Vagina (tissue), 2 donors: ENCODE measurements at regions not wholly inside any gene's neighbourhood (a gene's known extent, or its start where the extent isn't known, plus 50 kb on each side); places are given as distances from the start of the nearest gene placed in this dataset.

ENCODE experiments used
- DNase-seq, 2 donors: peaks; one replicate each; pipeline ENCODE4 v3.0.0-alpha.2; 2017; ENCODE audit errors: extremely low spot score in 2 of 2
- H3K27ac ChIP-seq: fragments of 200-600 bp; sonication (generic); one replicate; pipeline ENCODE4 v1.5.1; 2019
- H3K27me3 ChIP-seq: fragments of 200-600 bp; sonication (generic); one replicate; pipeline ENCODE4 v1.5.1; 2019
- H3K36me3 ChIP-seq, 2 donors: fragments of 200-600 bp; sonication (generic); one replicate each; pipeline ENCODE4 v1.5.1; 2017 to 2019
- H3K4me1 ChIP-seq: fragments of 200-600 bp; sonication (generic); one replicate; pipeline ENCODE4 v1.5.1; 2019
- H3K4me3 ChIP-seq, 2 donors: fragments of 200-600 bp; sonication (generic); 1 replicate in 1 of 2; 2 replicates in 1 of 2; pipeline ENCODE4 v1.5.1; 2016 to 2019
- H3K9me3 ChIP-seq: fragments of 200-600 bp; sonication (generic); one replicate; pipeline ENCODE4 v1.5.1; 2019
- POLR2A ChIP-seq, 2 donors: fragments of 450-650 bp; IDR thresholded peaks; one replicate each; pipeline ENCODE4 v1.6.1; 2017; ENCODE audit warnings: antibody characterized with exemption in 2 of 2, mild to moderate bottlenecking in 2 of 2, moderate library complexity in 2 of 2
- POLR2AphosphoS5 ChIP-seq, 2 donors: sonication (generic); formaldehyde crosslinking; IDR thresholded peaks; one replicate each; pipeline ENCODE4 v1.9.0; 2017; ENCODE audit warnings: antibody characterized with exemption in 2 of 2, mild to moderate bottlenecking in 2 of 2, low read depth in 1 of 2; ENCODE audit not compliant: insufficient read depth in 1 of 2
- intact Hi-C: fragments of 100-400 bp; cut with DNase I; formaldehyde crosslinking; loops from one replicate; pipeline ENCODE4 v1.15.1; 2023
- TF ChIP-seq, protein P1 (sequence below), 3 experiments: fragments of 450-650 bp in 2 of 3; fragments of 200-600 bp in 1 of 3; sonication (generic) in 1 of 3; IDR thresholded peaks; one replicate each; pipeline ENCODE4 v1.5.1; 2017 to 2019; ENCODE audit warnings: antibody characterized with exemption in 3 of 3, mild to moderate bottlenecking in 2 of 3, moderate library complexity in 2 of 3

DNA sequence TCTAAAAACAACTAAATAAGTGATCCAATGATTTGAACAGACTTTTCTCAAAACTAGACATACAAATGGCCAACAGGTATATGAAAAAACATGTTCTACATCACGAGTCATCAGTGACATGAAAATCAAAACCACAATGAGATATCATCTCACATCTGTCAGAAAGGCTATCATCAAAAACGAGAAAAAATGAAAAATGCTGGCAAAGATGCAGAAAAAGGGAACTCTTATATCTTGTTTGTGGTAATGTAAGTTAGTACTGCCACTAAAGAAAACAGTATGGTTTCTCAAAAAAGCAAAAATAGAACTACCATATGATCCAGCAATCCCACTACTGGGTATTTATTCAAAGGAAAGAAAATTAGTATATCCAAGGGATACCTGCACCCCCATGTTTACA lies 152.9 kb upstream of the FOXN2 start:
- no peaks in the 10 kb centered on the region for H3K4me1 ChIP-seq
- no peaks in the 10 kb centered on the region for H3K36me3 ChIP-seq
- no peak for TF ChIP-seq POLR2A (IDR thresholded peaks at IDR 0.05)
- no peak for TF ChIP-seq POLR2AphosphoS5 (IDR thresholded peaks at IDR 0.05; ENCODE audit: insufficient read depth in 1 of 2, low read depth in 1 of 2)
- intact Hi-C loops, result no loop called here
- H3K4me3 ChIP-seq, result no peak overlapping the region
- DNase-seq, result no peak
- H3K27me3 ChIP-seq, result no peaks in the 10 kb centered on the region
- H3K9me3 ChIP-seq, result peaks cover 1% of the 10 kb centered on the region
- H3K27ac ChIP-seq, result no peak overlapping the region

DNA sequence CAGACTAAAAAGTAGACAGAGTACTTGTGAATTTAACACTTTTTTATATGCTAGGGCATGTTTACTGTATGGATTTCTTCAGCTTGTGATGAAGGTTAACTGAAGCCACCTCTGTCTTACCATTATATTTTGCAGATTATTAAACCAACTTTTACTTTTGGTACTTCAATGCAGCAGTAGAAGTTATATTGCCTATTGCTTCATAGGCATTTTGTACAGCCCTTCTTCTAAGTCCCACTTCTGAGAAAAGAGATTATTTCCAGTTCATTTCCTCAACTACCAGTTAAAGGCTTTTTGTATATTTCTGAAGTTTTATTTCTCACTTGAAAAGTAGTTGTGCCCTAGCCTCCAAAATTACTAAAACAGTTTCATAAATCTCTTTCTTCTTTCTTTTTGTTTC lies 151.7 kb upstream of the FOXN2 start:
- H3K4me3 ChIP-seq, result no peak overlapping the region

DNA sequence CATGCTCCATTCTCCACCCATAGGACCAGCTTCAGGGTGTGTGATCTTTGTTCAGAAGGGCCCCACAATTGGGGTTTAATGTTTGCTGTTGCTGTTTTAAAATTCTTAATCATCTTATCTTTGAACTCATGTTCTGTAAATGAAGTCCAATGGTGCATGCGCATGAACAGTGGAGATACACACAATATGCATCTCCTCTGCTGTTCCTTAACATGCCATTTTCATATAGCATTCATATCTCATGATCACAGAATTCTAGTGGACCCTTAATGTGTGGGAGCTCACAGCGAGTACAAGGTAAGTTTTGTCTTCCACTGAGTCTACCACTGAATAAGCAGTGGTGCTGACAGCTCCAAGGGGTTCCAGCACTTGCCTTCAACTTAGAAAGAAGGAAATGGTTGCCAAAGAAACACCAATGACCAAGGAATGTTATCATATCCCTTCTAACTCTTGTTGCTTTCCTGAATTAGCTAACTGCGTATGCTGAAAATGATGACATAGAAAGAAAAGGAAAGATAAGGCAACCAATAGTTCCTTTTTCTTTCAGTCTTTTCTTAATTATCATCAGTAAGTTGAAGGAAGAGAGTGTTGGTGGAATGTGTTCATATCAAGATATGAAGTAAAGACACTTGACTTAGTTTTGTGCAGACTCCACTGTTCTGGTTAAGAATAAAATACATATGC lies 149.3 kb upstream of the FOXN2 start:
- TF ChIP-seq, protein P1, sequence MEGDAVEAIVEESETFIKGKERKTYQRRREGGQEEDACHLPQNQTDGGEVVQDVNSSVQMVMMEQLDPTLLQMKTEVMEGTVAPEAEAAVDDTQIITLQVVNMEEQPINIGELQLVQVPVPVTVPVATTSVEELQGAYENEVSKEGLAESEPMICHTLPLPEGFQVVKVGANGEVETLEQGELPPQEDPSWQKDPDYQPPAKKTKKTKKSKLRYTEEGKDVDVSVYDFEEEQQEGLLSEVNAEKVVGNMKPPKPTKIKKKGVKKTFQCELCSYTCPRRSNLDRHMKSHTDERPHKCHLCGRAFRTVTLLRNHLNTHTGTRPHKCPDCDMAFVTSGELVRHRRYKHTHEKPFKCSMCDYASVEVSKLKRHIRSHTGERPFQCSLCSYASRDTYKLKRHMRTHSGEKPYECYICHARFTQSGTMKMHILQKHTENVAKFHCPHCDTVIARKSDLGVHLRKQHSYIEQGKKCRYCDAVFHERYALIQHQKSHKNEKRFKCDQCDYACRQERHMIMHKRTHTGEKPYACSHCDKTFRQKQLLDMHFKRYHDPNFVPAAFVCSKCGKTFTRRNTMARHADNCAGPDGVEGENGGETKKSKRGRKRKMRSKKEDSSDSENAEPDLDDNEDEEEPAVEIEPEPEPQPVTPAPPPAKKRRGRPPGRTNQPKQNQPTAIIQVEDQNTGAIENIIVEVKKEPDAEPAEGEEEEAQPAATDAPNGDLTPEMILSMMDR (IDR thresholded peaks at IDR 0.05), result no peak
- no peak for TF ChIP-seq POLR2A (IDR thresholded peaks at IDR 0.05)
- TF ChIP-seq POLR2AphosphoS5 (IDR thresholded peaks at IDR 0.05; ENCODE audit: insufficient read depth in 1 of 2, low read depth in 1 of 2), result no peak
- Histone ChIP-seq H3K4me3 (no peak overlapping the region), H3K4me1 (no peaks in the 10 kb centered on the region), H3K27me3 (no peaks in the 10 kb centered on the region), H3K27ac (no peak overlapping the region), H3K9me3 (no peaks in the 10 kb centered on the region), H3K36me3 (no peaks in the 10 kb centered on the region)
- no peak for DNase-seq
- intact Hi-C loops, result no loop called here

More for the DNA sequence above, 151.7 kb upstream of the FOXN2 start:
- Histone ChIP-seq H3K27ac (no peak overlapping the region), H3K9me3 (no peaks in the 10 kb centered on the region), H3K27me3 (no peaks in the 10 kb centered on the region), H3K36me3 (no peaks in the 10 kb centered on the region), H3K4me1 (no peaks in the 10 kb centered on the region)
- TF ChIP-seq, protein P1 (IDR thresholded peaks at IDR 0.05), result no peak
- no peak for TF ChIP-seq POLR2AphosphoS5 (IDR thresholded peaks at IDR 0.05; ENCODE audit: insufficient read depth in 1 of 2, low read depth in 1 of 2)
- TF ChIP-seq POLR2A (IDR thresholded peaks at IDR 0.05), result no peak
- no peak for DNase-seq
- intact Hi-C loops, result no loop called here

DNA sequence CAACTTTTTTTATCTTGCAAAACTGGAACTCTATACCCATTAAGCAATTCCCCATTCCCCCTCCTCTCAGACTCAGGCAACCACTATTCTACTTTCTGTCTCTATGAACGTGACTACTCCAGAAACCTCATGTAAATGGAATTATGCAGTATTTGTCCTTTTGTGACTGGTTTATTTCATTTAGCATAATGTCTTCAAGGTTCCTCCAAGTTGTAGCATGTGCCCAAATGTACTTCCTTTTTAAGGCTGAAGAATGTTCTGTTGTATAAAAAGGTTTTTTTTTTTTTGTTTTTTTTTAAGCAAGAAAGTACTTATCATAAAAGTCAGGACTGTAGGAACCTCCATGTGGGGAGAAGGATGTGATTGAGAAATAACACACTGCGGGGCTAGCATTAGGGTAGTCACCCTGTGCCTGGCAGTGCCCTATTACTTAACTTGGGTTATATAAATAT lies 145.3 kb upstream of the FOXN2 start:
- Histone ChIP-seq H3K9me3 (no peaks in the 10 kb centered on the region), H3K36me3 (no peaks in the 10 kb centered on the region), H3K4me1 (no peaks in the 10 kb centered on the region), H3K27ac (no peak overlapping the region), H3K4me3 (no peak overlapping the region), H3K27me3 (no peaks in the 10 kb centered on the region)
- no peak for DNase-seq
- TF ChIP-seq POLR2A (IDR thresholded peaks at IDR 0.05), result no peak
- TF ChIP-seq POLR2AphosphoS5 (IDR thresholded peaks at IDR 0.05; ENCODE audit: insufficient read depth in 1 of 2, low read depth in 1 of 2), result no peak
- TF ChIP-seq, protein P1 (IDR thresholded peaks at IDR 0.05), result no peak
- intact Hi-C loops, result no loop called here

DNA sequence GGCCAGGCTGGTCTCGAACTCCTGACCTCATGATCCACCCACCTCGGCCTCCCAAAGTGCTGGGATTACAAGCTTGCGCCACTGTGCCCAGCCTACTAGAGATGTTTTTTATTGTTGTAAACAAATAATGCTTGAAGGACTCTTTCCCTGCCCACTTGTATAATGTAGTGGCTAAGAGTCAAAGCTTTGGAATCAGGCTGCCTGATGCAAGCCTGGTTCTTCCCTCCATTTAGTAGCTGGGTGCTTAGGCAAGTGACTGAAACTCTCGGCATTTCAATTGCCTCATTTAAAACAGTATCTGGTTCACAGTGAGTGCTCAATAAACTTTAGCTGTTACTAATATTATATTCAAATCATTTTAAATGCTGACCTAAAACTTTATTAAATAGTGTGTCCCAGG lies 144.2 kb upstream of the FOXN2 start:
- DNase-seq, result no peak
- Histone ChIP-seq H3K4me1 (no peaks in the 10 kb centered on the region), H3K27ac (no peak overlapping the region), H3K36me3 (no peaks in the 10 kb centered on the region), H3K9me3 (no peaks in the 10 kb centered on the region), H3K27me3 (no peaks in the 10 kb centered on the region), H3K4me3 (no peak overlapping the region)
- TF ChIP-seq POLR2A (IDR thresholded peaks at IDR 0.05) (no peak), POLR2AphosphoS5 (IDR thresholded peaks at IDR 0.05; ENCODE audit: insufficient read depth in 1 of 2, low read depth in 1 of 2) (no peak)
- TF ChIP-seq, protein P1 (IDR thresholded peaks at IDR 0.05), result no peak
- intact Hi-C loops, result no loop called here
